Stomach (tissue), 8 donors: ENCODE measurements at regions not wholly inside any gene's neighbourhood (a gene's known extent, or its start where the extent isn't known, plus 50 kb on each side); places are given as distances from the start of the nearest gene placed in this dataset.

ENCODE experiments used
- DNase-seq, 2 donors: peaks; one replicate each; pipeline versions ENCODE4 v3.0.0 to v3.0.0-alpha.2; 2013 to 2019
- H3K27ac ChIP-seq, 5 donors: fragments of 200-600 bp in 4 of 5; sonication (generic) in 4 of 5; one replicate each; pipeline ENCODE4 v1.5.1; 2013 to 2019; ENCODE audit warnings: mild to moderate bottlenecking in 1 of 5, moderate library complexity in 1 of 5
- H3K27me3 ChIP-seq, 3 donors: fragments of 200-600 bp; sonication (generic); one replicate each; pipeline ENCODE4 v1.5.1; 2017 to 2019; ENCODE audit warnings: mixed run types in 1 of 3
- H3K36me3 ChIP-seq, 4 donors: fragments of 200-600 bp; sonication (generic); 1 replicate in 3 of 4; 2 replicates in 1 of 4; pipeline ENCODE4 v1.5.1; 2016 to 2019
- H3K4me1 ChIP-seq, 4 donors: fragments of 200-600 bp; sonication (generic); one replicate each; pipeline ENCODE4 v1.5.1; 2016 to 2019
- H3K4me3 ChIP-seq, 4 donors: fragments of 200-600 bp; sonication (generic) in 3 of 4; one replicate each; pipeline ENCODE4 v1.5.1; 2016 to 2019; ENCODE audit warnings: mild to moderate bottlenecking in 1 of 4
- H3K9me3 ChIP-seq, 4 donors: fragments of 200-600 bp; sonication (generic); one replicate each; pipeline ENCODE4 v1.5.1; 2016 to 2019
- EP300 ChIP-seq: sonication (generic); formaldehyde crosslinking; IDR thresholded peaks from one replicate; pipeline ENCODE4 v1.6.1; 2017; ENCODE audit warnings: antibody characterized with exemption
- POLR2A ChIP-seq, 4 donors: fragments of 450-650 bp; IDR thresholded peaks; one replicate each; pipeline ENCODE4 v1.6.1; 2016; ENCODE audit warnings: antibody characterized with exemption in 4 of 4, control low read depth in 2 of 4, mild to moderate bottlenecking in 1 of 4, moderate library complexity in 1 of 4
- POLR2AphosphoS5 ChIP-seq, 3 donors: sonication (generic); formaldehyde crosslinking; IDR thresholded peaks; one replicate each; pipeline ENCODE4 v1.6.1; 2016; ENCODE audit warnings: antibody characterized with exemption in 3 of 3
- WGBS, 5 donors: extraction: QIAGEN DNeasy Blood & Tissue Kit in 3 of 5; methylation state at CpG; one replicate each; pipeline versions ENCODE4 v1.1.5 to v1.1.7; 2013 to 2018; 5-methylcytosine and 5-hydroxymethylcytosine counted together
- intact Hi-C: fragments of 100-400 bp; cut with DNase I; formaldehyde crosslinking; loops from one replicate; pipeline ENCODE4 v1.15.1; 2023; ENCODE audit warnings: low total_unique reads
- TF ChIP-seq, protein P1 (sequence below), 7 experiments: fragments of 450-650 bp in 4 of 7; fragments of 200-600 bp in 3 of 7; sonication (generic) in 3 of 7; IDR thresholded peaks; one replicate each; pipeline ENCODE4 v1.5.1; 2016 to 2019; ENCODE audit warnings: antibody characterized with exemption in 7 of 7, control low read depth in 2 of 7, mild to moderate bottlenecking in 1 of 7
- donor health status: healthy with polysubstance abuse.
- donor health status: Bipolar disorder and iron deficiency.
- donor health status: healthy.

DNA sequence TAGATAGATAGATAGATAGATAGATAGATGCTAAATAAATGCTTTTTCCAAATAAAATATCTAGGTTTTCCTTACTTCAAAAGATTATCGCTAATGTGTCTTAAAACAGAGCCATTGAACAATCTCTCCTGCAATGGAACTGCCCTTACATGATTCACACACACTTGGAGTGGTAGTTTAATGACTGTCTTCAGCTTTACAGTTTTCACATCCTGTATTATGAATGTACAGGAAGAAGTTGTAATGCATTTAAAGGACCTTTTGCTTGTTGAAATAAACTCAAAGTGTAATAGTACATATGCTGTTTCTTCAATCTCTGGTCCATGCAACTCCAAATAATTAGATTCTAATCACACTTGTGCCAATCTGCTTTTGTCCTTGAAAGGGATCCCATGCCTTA is 797.6 kb upstream of the CDH2 start:
- TF ChIP-seq POLR2AphosphoS5 (IDR thresholded peaks at IDR 0.05) (no peak), EP300 (no peak), POLR2A (IDR thresholded peaks at IDR 0.05) (no peak)
- TF ChIP-seq, protein P1, sequence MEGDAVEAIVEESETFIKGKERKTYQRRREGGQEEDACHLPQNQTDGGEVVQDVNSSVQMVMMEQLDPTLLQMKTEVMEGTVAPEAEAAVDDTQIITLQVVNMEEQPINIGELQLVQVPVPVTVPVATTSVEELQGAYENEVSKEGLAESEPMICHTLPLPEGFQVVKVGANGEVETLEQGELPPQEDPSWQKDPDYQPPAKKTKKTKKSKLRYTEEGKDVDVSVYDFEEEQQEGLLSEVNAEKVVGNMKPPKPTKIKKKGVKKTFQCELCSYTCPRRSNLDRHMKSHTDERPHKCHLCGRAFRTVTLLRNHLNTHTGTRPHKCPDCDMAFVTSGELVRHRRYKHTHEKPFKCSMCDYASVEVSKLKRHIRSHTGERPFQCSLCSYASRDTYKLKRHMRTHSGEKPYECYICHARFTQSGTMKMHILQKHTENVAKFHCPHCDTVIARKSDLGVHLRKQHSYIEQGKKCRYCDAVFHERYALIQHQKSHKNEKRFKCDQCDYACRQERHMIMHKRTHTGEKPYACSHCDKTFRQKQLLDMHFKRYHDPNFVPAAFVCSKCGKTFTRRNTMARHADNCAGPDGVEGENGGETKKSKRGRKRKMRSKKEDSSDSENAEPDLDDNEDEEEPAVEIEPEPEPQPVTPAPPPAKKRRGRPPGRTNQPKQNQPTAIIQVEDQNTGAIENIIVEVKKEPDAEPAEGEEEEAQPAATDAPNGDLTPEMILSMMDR (IDR thresholded peaks at IDR 0.05) = no peak
- Histone ChIP-seq H3K36me3 (no peaks in the 10 kb centered on the region), H3K9me3 (no peaks in the 10 kb centered on the region), H3K4me3 (no peak overlapping the region), H3K27ac (no peak overlapping the region), H3K4me1 (no peaks in the 10 kb centered on the region), H3K27me3 (no peaks in the 10 kb centered on the region)
- WGBS, 5 donors = 80 to 94% (median 85%) methylated on average over 1 of the region's 1 CpG
- intact Hi-C loops = no loop called here
- DNase-seq = no peak

DNA sequence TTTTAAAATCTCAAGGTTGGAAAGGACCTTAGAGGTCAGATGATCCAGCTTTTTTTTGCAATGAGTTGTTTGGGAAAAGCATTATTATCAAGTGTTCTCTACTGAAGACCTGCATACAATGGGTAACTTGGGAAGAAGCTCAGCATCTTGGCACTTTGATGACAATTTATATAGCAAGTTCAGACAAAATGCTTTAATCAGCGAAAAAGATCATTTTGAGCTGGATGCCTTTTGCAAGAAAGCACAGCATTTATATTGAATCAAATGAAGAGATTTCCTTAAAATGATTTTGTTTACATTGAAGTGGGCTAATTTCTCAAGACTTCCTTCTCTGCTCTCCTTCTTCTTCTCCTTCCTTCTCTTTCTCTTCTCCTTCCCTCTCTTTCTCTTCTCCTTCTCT is 796.4 kb upstream of the CDH2 start:
- intact Hi-C loops = no loop called here
- TF ChIP-seq POLR2AphosphoS5 (IDR thresholded peaks at IDR 0.05) (no peak), POLR2A (IDR thresholded peaks at IDR 0.05) (no peak)
- 71 to 88% (median 83%) methylated on average over 1 of the region's 1 CpG for WGBS, 5 donors

DNA sequence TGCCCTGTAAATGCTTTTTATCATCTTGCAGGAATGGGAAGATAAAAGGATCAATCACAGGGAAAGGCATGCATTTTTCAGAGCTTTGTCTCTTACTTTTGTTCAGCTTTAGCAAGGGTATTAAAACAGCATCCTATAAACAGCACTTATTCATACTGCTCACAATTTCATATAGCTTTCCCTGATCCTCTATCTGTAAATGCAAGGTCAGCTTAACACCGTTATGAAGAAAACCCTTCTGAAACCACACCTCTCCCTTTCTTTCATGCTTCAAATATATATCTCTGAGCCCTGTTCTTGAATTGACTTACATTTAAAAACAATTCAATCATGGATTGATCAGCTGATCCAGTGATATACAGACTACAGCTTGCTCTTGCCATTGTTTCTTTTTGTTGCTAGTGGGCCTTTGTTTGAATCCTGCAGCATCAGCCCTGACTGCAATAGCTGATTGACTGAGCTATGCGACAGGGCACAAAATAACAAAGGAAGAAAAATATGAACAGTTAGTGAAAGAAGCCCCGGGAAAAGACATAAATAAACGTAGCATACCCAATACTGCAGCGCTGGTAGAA is 795.5 kb upstream of the CDH2 start:
- 54 to 72% (median 66%) methylated on average over 5 of the region's 5 CpGs for WGBS, 5 donors
- intact Hi-C loops = no loop called here
- no peak overlapping the region for H3K4me3 ChIP-seq
- no peaks in the 10 kb centered on the region for H3K36me3 ChIP-seq
- no peak for TF ChIP-seq POLR2A (IDR thresholded peaks at IDR 0.05)
- TF ChIP-seq, protein P1 (IDR thresholded peaks at IDR 0.05) = no peak
- no peak for TF ChIP-seq POLR2AphosphoS5 (IDR thresholded peaks at IDR 0.05)
- TF ChIP-seq EP300 = no peak
- no peaks in the 10 kb centered on the region for H3K4me1 ChIP-seq
- no peak for DNase-seq
- H3K9me3 ChIP-seq = no peaks in the 10 kb centered on the region
- H3K27ac ChIP-seq = no peak overlapping the region
- no peaks in the 10 kb centered on the region for H3K27me3 ChIP-seq

More for the DNA sequence above, 796.4 kb upstream of the CDH2 start:
- Histone ChIP-seq H3K36me3 (no peaks in the 10 kb centered on the region), H3K9me3 (no peaks in the 10 kb centered on the region), H3K27ac (no peak overlapping the region), H3K4me1 (no peaks in the 10 kb centered on the region), H3K27me3 (no peaks in the 10 kb centered on the region), H3K4me3 (no peak overlapping the region)
- no peak for DNase-seq

GRCh38 chr18:28963481-28963880 is 786.6 kb upstream of the CDH2 start:
- H3K36me3 ChIP-seq = no peaks in the 10 kb centered on the region
- intact Hi-C loops = no loop called here
- no peak for DNase-seq
- no peaks in the 10 kb centered on the region for H3K9me3 ChIP-seq
- no peaks in the 10 kb centered on the region for H3K27me3 ChIP-seq
- no peak overlapping the region for H3K4me3 ChIP-seq
- no peak overlapping the region for H3K27ac ChIP-seq
- no peak for TF ChIP-seq EP300
- TF ChIP-seq, protein P1 (IDR thresholded peaks at IDR 0.05) = no peak
- TF ChIP-seq POLR2A (IDR thresholded peaks at IDR 0.05) = no peak
- no peaks in the 10 kb centered on the region for H3K4me1 ChIP-seq

DNA sequence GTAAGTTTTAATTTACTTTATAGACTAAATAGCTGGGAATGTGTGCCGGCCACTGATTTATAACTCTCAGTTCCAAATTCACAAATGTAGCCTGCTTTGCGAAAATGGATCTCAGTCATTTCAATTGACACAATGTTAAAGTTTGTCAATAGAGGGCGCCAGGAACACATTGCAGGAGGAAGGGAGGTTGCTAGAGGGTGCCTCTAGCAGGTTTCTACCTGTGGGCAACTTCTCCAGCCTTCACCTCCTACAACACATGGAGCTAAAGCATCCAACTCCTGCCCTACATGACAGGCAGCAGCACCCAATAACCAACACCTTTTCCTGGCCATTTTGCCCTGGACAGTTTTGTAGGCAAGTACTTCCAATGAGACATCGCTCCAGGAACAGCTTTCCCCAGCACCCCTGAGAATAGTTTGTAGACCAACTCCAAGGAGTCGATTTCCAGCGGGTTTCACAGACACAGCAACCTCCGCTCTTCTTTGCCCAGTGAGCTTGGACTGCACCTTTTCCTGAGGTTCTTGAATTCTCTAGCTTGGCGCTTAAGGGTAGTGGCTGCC is 784.8 kb upstream of the CDH2 start:
- H3K27ac ChIP-seq = no peak overlapping the region
- no peaks in the 10 kb centered on the region for H3K9me3 ChIP-seq
- DNase-seq = peak in 1 of 2 donors; percentile 40
- H3K4me1 ChIP-seq = no peaks in the 10 kb centered on the region
- H3K36me3 ChIP-seq = no peaks in the 10 kb centered on the region
- TF ChIP-seq EP300 = no peak
- TF ChIP-seq, protein P1 (IDR thresholded peaks at IDR 0.05) = no peak
- no peak for TF ChIP-seq POLR2A (IDR thresholded peaks at IDR 0.05)
- no peak for TF ChIP-seq POLR2AphosphoS5 (IDR thresholded peaks at IDR 0.05)
- H3K4me3 ChIP-seq = no peak overlapping the region
- WGBS, 5 donors = 73 to 75% (median 74%) methylated on average over 8 of the region's 8 CpGs
- intact Hi-C loops = no loop called here
- no peaks in the 10 kb centered on the region for H3K27me3 ChIP-seq
